ENCODE measurements at regions not wholly inside any gene's neighbourhood (a gene's known extent, or its start where the extent isn't known, plus 50 kb on each side); places are given as distances from the start of the nearest gene placed in this dataset.

GRCh38 chr3:24605511-24606028 is 110.9 kb upstream of the THRB start:
- no peaks in the 10 kb centered on the region for H3K36me3 ChIP-seq (ENCODE audit: control insufficient read depth in 2 of 2, extremely low read depth in 1 of 2, insufficient read depth in 2 of 2, low read length in 2 of 2)
- no peaks in the 10 kb centered on the region for H3K27me3 ChIP-seq (ENCODE audit: control insufficient read depth, extremely low read depth, insufficient read depth, low read length)
- H3K4me3 ChIP-seq (ENCODE audit: control insufficient read depth in 2 of 3, extremely low read depth in 1 of 3, insufficient read depth in 2 of 3, low read depth in 1 of 3, low read length in 3 of 3) = no peak overlapping the region
- FAIRE-seq (no peak), DNase-seq (ENCODE audit: low read depth, low spot score) (no peak)
- no peak overlapping the region for H3K9ac ChIP-seq (ENCODE audit: control insufficient read depth, extremely low read depth, insufficient read depth, low read length)
- dilution Hi-C loops (cut with MboI; ENCODE audit: extremely low pct_ligation_motif_present, low sequenced_read_pairs) = no loop called here
- no peaks in the 10 kb centered on the region for H4K20me1 ChIP-seq (ENCODE audit: control insufficient read depth, extremely low read depth, insufficient read depth, low read length)
- no peak overlapping the region for H3K27ac ChIP-seq (ENCODE audit: control insufficient read depth, insufficient read depth, low read length)
- H2AFZ ChIP-seq (ENCODE audit: control insufficient read depth, low read length) = no peak overlapping the region
- no peaks in the 10 kb centered on the region for H3K4me1 ChIP-seq (ENCODE audit: control insufficient read depth, extremely low read depth, insufficient read depth, low read length)
- H3K4me2 ChIP-seq (ENCODE audit: control insufficient read depth, extremely low read depth, insufficient read depth, low read depth, low read length) = no peak overlapping the region
- no peaks in the 10 kb centered on the region for H3K79me2 ChIP-seq (ENCODE audit: control insufficient read depth, insufficient read depth, low read length)
- TF ChIP-seq EZH2 (IDR thresholded peaks at IDR 0.05; ENCODE audit: low read length) = no peak
- no peak for TF ChIP-seq CTCF (optimal IDR thresholded peaks at IDR 0.05 in 1 of 3, IDR thresholded peaks at IDR 0.05 in 1 of 3, conservative IDR thresholded peaks at IDR 0.05 in 1 of 3; ENCODE audit: extremely low read depth in 1 of 3, insufficient read depth in 2 of 3, low read length in 3 of 3)
- no peaks in the 10 kb centered on the region for H3K9me1 ChIP-seq (ENCODE audit: control insufficient read depth, extremely low read depth, insufficient read depth, low read length)
- H3K9me3 ChIP-seq (ENCODE audit: control insufficient read depth, low read depth, low read length) = no peaks in the 10 kb centered on the region

DNA sequence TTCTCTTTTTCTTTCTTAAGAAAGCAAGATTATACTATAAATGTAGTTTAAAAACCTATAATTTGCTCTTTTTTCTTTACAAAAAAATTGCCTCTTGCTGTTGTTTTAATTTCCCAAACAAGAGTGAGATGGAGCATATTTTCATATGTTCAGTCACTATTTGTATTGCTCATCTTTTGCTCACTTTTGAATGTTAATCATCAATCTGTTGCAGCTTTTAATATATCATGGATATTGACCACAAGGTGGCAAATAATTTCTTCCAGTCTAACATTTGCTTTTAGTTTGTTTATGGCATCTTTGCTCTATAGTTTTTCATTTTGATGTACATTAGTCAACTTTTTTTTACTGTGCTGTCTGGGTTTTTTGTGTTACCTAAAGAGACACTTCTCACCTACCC is 112.6 kb upstream of the THRB start:
- no peaks in the 10 kb centered on the region for H3K36me3 ChIP-seq (ENCODE audit: control insufficient read depth in 2 of 2, extremely low read depth in 1 of 2, insufficient read depth in 2 of 2, low read length in 2 of 2)
- no peaks in the 10 kb centered on the region for H3K4me1 ChIP-seq (ENCODE audit: control insufficient read depth, extremely low read depth, insufficient read depth, low read length)
- no peaks in the 10 kb centered on the region for H3K27me3 ChIP-seq (ENCODE audit: control insufficient read depth, extremely low read depth, insufficient read depth, low read length)
- H4K20me1 ChIP-seq (ENCODE audit: control insufficient read depth, extremely low read depth, insufficient read depth, low read length) = no peaks in the 10 kb centered on the region
- DNase-seq (ENCODE audit: low read depth, low spot score) (no peak), FAIRE-seq (no peak)
- no peak overlapping the region for H3K27ac ChIP-seq (ENCODE audit: control insufficient read depth, insufficient read depth, low read length)
- TF ChIP-seq EZH2 (IDR thresholded peaks at IDR 0.05; ENCODE audit: low read length) (no peak), CTCF (optimal IDR thresholded peaks at IDR 0.05 in 1 of 3, IDR thresholded peaks at IDR 0.05 in 1 of 3, conservative IDR thresholded peaks at IDR 0.05 in 1 of 3; ENCODE audit: extremely low read depth in 1 of 3, insufficient read depth in 2 of 3, low read length in 3 of 3) (no peak)
- dilution Hi-C loops (cut with MboI; ENCODE audit: extremely low pct_ligation_motif_present, low sequenced_read_pairs) = no loop called here
- no peaks in the 10 kb centered on the region for H3K79me2 ChIP-seq (ENCODE audit: control insufficient read depth, insufficient read depth, low read length)
- H2AFZ ChIP-seq (ENCODE audit: control insufficient read depth, low read length) = no peak overlapping the region
- no peak overlapping the region for H3K4me2 ChIP-seq (ENCODE audit: control insufficient read depth, extremely low read depth, insufficient read depth, low read depth, low read length)
- H3K9me1 ChIP-seq (ENCODE audit: control insufficient read depth, extremely low read depth, insufficient read depth, low read length) = no peaks in the 10 kb centered on the region
- no peak overlapping the region for H3K4me3 ChIP-seq (ENCODE audit: control insufficient read depth in 2 of 3, extremely low read depth in 1 of 3, insufficient read depth in 2 of 3, low read depth in 1 of 3, low read length in 3 of 3)
- H3K9me3 ChIP-seq (ENCODE audit: control insufficient read depth, low read depth, low read length) = no peaks in the 10 kb centered on the region
- H3K9ac ChIP-seq (ENCODE audit: control insufficient read depth, extremely low read depth, insufficient read depth, low read length) = no peak overlapping the region
